ENCODE measurements at regions not wholly inside any gene's neighbourhood (a gene's known extent, or its start where the extent isn't known, plus 50 kb on each side); places are given as distances from the start of the nearest gene placed in this dataset.

DNA sequence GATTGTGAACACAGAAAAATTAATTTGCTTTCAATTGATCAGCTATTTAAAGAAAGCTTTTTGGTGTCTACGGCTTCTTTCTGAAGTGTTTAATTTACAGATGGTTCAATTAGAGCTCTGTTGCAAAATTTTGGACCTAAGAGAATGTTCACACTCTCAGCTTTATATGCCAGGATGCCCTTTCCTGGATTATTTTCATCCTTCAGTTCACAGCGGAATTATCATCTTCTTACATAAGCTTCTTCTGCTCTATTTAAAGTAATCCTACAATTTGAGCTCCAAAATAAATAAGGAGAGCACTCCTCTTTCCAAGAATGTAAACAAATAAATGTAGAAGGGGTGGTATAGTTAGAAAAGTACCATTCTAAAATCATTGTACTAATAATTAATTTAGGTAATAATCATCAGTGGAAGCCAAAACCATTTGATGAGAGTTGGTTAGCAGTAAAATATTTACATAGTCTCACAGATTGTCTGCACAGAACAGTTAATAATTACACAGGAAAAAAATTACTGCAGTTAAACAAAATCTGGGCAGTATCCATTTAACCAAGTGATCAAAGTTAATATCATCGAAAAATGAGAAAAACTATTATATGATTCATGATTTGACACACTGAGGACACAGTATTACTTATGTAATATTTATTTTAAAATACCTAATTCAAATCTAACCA, 298.0 kb upstream of the TMEM229A start:
- TF ChIP-seq, protein P1, sequence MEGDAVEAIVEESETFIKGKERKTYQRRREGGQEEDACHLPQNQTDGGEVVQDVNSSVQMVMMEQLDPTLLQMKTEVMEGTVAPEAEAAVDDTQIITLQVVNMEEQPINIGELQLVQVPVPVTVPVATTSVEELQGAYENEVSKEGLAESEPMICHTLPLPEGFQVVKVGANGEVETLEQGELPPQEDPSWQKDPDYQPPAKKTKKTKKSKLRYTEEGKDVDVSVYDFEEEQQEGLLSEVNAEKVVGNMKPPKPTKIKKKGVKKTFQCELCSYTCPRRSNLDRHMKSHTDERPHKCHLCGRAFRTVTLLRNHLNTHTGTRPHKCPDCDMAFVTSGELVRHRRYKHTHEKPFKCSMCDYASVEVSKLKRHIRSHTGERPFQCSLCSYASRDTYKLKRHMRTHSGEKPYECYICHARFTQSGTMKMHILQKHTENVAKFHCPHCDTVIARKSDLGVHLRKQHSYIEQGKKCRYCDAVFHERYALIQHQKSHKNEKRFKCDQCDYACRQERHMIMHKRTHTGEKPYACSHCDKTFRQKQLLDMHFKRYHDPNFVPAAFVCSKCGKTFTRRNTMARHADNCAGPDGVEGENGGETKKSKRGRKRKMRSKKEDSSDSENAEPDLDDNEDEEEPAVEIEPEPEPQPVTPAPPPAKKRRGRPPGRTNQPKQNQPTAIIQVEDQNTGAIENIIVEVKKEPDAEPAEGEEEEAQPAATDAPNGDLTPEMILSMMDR (IDR thresholded peaks at IDR 0.05; ENCODE audit: extremely low read depth, missing control alignments): no peak
- no peak for DNase-seq (ENCODE audit: low spot score)

DNA sequence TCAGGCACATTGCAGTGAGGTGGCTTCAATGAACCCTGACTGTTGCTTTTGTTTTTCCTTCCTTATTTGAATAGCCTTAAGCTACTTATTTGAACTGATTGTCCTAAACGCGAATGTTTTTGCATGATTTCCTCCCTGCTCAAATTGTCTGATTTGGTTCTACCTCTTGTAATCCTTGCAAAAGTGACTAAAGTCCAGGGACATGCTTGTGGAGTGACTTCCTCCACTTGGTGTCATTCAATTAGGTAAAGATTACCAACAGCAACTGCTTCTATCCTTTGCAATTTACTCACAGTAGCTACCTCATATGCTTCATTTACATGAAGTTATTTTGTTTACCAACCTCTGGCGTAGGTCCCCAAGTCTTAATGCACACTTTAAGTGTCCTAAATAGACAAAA, 295.9 kb upstream of the TMEM229A start:
- TF ChIP-seq, protein P1 (IDR thresholded peaks at IDR 0.05; ENCODE audit: extremely low read depth, missing control alignments): no peak
- no peak for DNase-seq (ENCODE audit: low spot score)

DNA sequence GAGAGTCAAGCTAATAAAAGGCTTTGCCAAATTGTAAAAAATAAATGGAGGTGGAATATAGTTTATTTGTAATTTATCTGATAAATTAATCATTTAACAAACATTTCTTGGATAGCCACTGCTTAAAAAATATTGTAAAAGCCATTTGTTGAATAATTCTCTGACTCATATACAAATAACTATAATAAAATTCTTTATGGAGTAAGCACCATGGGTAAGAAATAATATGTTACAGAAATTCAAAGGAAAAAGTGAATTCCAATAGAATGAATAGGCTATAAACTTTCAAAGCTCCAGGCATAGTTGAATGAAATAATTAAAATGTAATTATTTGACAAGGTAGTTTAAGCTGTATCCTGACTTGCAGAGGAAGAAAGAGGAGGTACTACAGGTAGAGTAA, 291.4 kb upstream of the TMEM229A start:
- TF ChIP-seq, protein P1 (IDR thresholded peaks at IDR 0.05; ENCODE audit: extremely low read depth, missing control alignments): no peak
- DNase-seq (ENCODE audit: low spot score): no peak

DNA sequence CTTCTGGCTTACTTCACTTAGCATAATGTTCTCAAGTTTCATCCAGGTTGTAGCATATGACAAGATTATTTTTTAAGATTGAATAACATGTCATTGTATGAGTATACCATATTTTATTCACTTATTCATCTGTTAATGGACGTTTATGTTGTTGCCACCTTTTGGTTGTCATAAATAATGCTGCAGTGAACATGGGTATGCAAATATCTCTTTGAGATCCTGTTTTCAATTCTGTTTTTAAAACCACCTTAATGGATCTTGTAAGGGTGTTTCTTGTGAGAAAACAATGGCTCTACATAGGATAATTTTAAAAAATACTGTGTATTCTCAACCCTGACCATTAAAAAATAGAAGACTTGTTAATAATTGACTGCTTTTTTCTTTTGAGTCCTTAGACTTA, 290.7 kb upstream of the TMEM229A start:
- DNase-seq (ENCODE audit: low spot score): no peak
- TF ChIP-seq, protein P1 (IDR thresholded peaks at IDR 0.05; ENCODE audit: extremely low read depth, missing control alignments): no peak

DNA sequence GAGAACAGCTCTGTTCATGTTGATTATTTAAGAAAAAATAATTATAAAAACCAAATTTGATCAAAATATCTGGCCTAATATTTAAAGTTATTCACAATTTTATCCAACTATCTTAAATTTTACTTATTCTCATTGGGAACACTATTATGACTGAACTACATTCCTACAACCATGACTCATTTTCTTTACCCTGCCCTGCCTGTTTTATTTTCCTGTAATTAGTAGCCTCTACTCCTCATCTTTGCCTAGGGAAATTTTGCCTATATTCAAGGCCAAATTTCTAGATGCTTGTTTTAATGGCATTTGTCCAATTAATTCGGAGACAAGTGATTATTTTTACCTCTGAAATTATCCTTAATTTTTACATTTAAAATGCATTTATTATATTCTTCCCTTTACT, 289.7 kb upstream of the TMEM229A start:
- TF ChIP-seq, protein P1 (IDR thresholded peaks at IDR 0.05; ENCODE audit: extremely low read depth, missing control alignments): no peak

DNA sequence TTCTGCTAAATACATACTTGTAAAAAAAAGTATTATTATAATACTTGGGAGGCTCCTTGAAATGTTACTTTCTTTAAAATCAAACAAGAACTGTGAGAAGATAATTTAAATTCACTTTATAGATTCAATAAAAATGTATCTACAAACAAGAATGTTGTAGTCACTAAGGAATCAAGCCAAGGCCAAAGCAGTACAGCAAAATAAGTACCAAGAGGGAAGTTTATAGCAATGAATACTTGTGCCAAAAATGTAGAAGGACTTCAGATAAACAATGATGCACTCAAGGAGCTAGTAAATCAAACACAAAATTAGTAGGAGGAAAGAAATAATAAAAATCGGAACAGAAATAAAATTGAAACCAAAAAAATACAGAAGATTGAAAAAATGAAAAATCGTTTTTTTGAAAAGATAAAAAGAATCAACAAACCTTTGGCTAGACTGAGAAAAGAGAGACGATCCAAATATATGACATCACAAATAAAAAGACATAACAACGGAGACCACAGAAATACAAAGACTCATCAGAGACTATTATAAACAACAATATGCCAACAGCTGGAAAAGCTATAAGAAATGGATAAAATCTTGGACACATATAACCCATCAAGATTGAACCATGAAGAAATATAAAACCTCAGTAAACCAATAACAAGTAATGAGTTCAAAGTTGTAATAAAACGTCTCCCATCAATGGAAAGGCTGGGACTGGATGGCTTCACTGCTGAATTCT, 286.0 kb upstream of the TMEM229A start:
- TF ChIP-seq, protein P1 (IDR thresholded peaks at IDR 0.05; ENCODE audit: extremely low read depth, missing control alignments): no peak
- no peak for DNase-seq (ENCODE audit: low spot score)

More for the DNA sequence above, 289.7 kb upstream of the TMEM229A start:
- DNase-seq (ENCODE audit: low spot score): no peak

DNA sequence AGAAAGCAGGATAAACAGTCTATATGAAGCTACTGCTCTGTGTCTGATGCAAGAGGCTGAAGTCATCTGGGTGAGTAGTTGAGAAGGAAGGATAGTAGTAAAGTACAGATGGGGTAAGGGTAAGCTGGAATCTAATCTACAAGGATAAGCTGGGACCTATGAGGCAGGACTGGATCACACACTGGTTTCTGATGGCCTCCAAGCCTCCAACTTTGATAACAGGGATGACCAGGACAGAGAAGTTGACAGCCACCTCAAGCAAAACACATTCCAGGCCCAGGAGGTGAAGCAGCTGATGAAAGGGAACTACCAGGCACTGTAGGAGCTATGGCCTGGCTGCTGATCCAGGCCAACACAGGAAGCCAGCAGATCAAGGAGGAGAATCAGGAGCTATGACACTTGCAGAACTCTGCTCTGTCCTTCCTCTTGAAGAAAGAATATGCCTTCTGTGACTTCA, 278.1 kb upstream of the TMEM229A start:
- DNase-seq (ENCODE audit: low spot score): no peak
- TF ChIP-seq, protein P1 (IDR thresholded peaks at IDR 0.05; ENCODE audit: extremely low read depth, missing control alignments): no peak
